Pancreas (tissue), 10 donors: ENCODE measurements at regions not wholly inside any gene's neighbourhood (a gene's known extent, or its start where the extent isn't known, plus 50 kb on each side); places are given as distances from the start of the nearest gene placed in this dataset.

Source experiments
- ATAC-seq, 4 donors: fragments of 200-7000 bp; cut with Tn5 transposase; one replicate each; pipeline versions ENCODE4 v1.8.0 to v1.9.1; 2020; ENCODE audit warnings: mild to moderate bottlenecking in 4 of 4, moderate library complexity in 4 of 4
- DNase-seq, 6 donors: peaks; one replicate each; pipeline ENCODE4 v3.0.0-alpha.2; 2020
- FAIRE-seq: peaks from 2 replicates; lab custom pipeline; 2012; peaks lifted over from hg19 to GRCh38; lab: Jason Lieb, UNC
- H3K27ac ChIP-seq, 4 donors: fragments of 200-600 bp; sonication (generic); 1 replicate in 3 of 4; 2 replicates in 1 of 4; pipeline versions ENCODE4 v1.5.0 to v1.8.0; 2020
- H3K27me3 ChIP-seq, 4 donors: fragments of 200-600 bp; one replicate each; pipeline ENCODE4 v1.8.0; 2021
- H3K36me3 ChIP-seq, 3 donors: fragments of 200-600 bp; sonication (generic) in 1 of 3; one replicate each; pipeline versions ENCODE4 v1.5.0 to v1.8.0; 2020 to 2021
- H3K4me1 ChIP-seq, 3 donors: fragments of 200-600 bp; one replicate each; pipeline ENCODE4 v1.8.0; 2021
- H3K4me3 ChIP-seq, 4 donors: fragments of 200-600 bp; sonication (generic) in 2 of 4; one replicate each; pipeline versions ENCODE4 v1.5.0 to v1.8.0; 2020 to 2021
- H3K9me3 ChIP-seq, 4 donors: fragments of 200-600 bp; one replicate each; pipeline ENCODE4 v1.8.0; 2021
- CTCF ChIP-seq, 4 donors: fragments of 200-600 bp; sonication (generic) in 3 of 4; IDR thresholded peaks; one replicate each; pipeline versions ENCODE4 v1.5.0 to v1.8.0; 2021; ENCODE audit warnings: antibody characterized with exemption in 4 of 4
- WGBS, 2 donors: extraction: QIAGEN DNeasy Blood & Tissue Kit; methylation state at CpG; one replicate each; pipeline ENCODE4 v1.1.7; 2013; 5-methylcytosine and 5-hydroxymethylcytosine counted together
- intact Hi-C, 3 donors: fragments of 100-400 bp; cut with DNase I; formaldehyde crosslinking; loops; one replicate each; pipeline versions ENCODE4 v1.11.1 to v1.14.2; 2022
- donor health status: healthy with polysubstance abuse.
- donor health status: DM: no; HTN: no; CAD: no; lungs with moderate emphysema.
- donor health status: DM: no; HTN: no; CAD: no.
- donor health status: control.
- donor health status: control.
- donor health status: Bipolar disorder and iron deficiency.
- donor health status: DM: yes; HTN: yes; CAD: no.
- donor health status: DM: no; HTN: no; CAD: no.
- donor health status: DM: no; HTN: no; CAD: no.
- donor health status: DM: yes; HTN: yes; CAD: no.

DNA sequence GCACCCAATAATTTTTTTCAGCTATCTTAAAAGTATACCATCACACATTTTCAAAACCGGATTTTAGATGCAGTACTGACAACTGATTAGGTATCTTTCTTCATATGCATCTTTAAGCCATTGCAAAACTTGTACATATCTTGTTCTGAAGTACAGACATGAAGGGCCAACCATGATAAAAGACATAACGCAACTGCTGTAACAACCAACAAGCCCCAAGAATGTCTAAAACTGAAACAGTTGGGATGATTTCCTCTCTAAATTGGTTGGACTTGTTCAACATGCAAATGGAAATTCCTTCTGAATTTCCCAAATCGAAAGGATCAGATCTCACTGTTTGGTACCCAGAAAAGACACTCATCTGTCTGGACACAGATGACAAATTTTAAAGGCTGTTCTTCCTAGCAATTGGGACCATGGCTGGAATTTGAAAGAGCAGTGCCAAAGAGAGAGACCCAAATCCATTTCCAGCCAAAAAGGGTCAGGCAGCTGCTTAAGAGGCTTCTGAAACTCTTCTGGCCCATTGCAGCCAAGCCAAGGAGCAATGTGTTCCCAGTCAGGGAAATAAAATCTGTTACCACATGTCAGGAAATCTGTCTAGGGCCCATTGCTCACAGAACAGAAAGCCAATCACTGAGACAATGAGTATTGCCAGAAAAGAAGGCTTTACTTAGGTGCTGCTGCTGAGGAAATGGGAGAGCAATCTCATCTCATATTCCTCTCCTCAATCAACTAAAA lies 1122.4 kb upstream of the USP15 start:
- ATAC-seq = no peak
- intact Hi-C loops = no loop called here
- Histone ChIP-seq H3K36me3 (no peaks in the 10 kb centered on the region), H3K27ac (no peak overlapping the region), H3K27me3 (no peaks in the 10 kb centered on the region), H3K9me3 (no peaks in the 10 kb centered on the region), H3K4me3 (no peak overlapping the region), H3K4me1 (no peaks in the 10 kb centered on the region)
- FAIRE-seq = no peak
- no peak for DNase-seq
- no peak for TF ChIP-seq CTCF (IDR thresholded peaks at IDR 0.05)
- 56 to 75% methylated on average over 3 of the region's 3 CpGs for WGBS, 2 donors

DNA sequence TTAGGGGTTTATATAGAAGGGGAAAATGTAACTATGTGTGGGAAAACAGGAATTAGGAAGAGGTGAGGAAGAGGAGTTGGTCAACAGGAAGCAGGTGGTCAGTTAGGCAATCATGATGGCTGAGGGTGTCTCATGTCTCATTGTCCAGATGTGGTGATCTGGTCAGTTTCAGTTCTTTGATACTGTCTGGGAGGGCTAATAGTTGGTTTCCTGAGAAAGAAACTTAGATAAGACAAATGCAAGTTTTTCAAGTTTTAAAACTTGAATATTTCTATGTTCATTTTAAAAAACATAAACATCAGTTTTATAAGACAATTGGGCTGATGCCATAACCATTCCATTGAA lies 1121.8 kb upstream of the USP15 start:
- H3K4me1 ChIP-seq = no peaks in the 10 kb centered on the region
- H3K9me3 ChIP-seq = no peaks in the 10 kb centered on the region
- no peak for FAIRE-seq
- no peak for DNase-seq
- ATAC-seq = no peak
- no peak for TF ChIP-seq CTCF (IDR thresholded peaks at IDR 0.05)
- H3K27ac ChIP-seq = no peak overlapping the region
- H3K36me3 ChIP-seq = no peaks in the 10 kb centered on the region
- intact Hi-C loops = no loop called here
- H3K27me3 ChIP-seq = no peaks in the 10 kb centered on the region
- no peak overlapping the region for H3K4me3 ChIP-seq

- FAIRE-seq (no peak), ATAC-seq (no peak), DNase-seq (no peak)
- H3K4me1 ChIP-seq = no peaks in the 10 kb centered on the region
- WGBS, 2 donors = 30 to 35% methylated on average over 2 of the region's 2 CpGs
- H3K27ac ChIP-seq = no peak overlapping the region
- no peaks in the 10 kb centered on the region for H3K36me3 ChIP-seq
- no peaks in the 10 kb centered on the region for H3K27me3 ChIP-seq
- TF ChIP-seq CTCF (IDR thresholded peaks at IDR 0.05) = no peak
- H3K4me3 ChIP-seq = no peak overlapping the region
- intact Hi-C loops = no loop called here
- H3K9me3 ChIP-seq = no peaks in the 10 kb centered on the region
Measured at GRCh38 chr12:61161961-61162360, 1098.2 kb upstream of the USP15 start.

GRCh38 chr12:61188801-61189595 lies 1071.2 kb upstream of the USP15 start:
- ATAC-seq (no peak), DNase-seq (peak in 1 of 6 donors; percentile 20), FAIRE-seq (no peak)
- TF ChIP-seq CTCF (IDR thresholded peaks at IDR 0.05) = no peak
- no peak overlapping the region for H3K4me3 ChIP-seq
- no peaks in the 10 kb centered on the region for H3K36me3 ChIP-seq
- WGBS, 2 donors = 80 to 86% methylated on average over 18 of the region's 18 CpGs
- no peaks in the 10 kb centered on the region for H3K4me1 ChIP-seq
- H3K27me3 ChIP-seq = no peaks in the 10 kb centered on the region
- H3K9me3 ChIP-seq = no peaks in the 10 kb centered on the region
- no peak overlapping the region for H3K27ac ChIP-seq
- intact Hi-C loops = no loop called here

GRCh38 chr12:61213646-61214045 lies 1046.6 kb upstream of the USP15 start:
- no peaks in the 10 kb centered on the region for H3K27me3 ChIP-seq
- TF ChIP-seq CTCF (IDR thresholded peaks at IDR 0.05) = no peak
- WGBS, 2 donors = 31 to 54% methylated on average over 3 of the region's 3 CpGs
- ATAC-seq (no peak), DNase-seq (no peak), FAIRE-seq (no peak)
- no peaks in the 10 kb centered on the region for H3K9me3 ChIP-seq
- no peaks in the 10 kb centered on the region for H3K36me3 ChIP-seq
- H3K27ac ChIP-seq = no peak overlapping the region
- no peak overlapping the region for H3K4me3 ChIP-seq
- no peaks in the 10 kb centered on the region for H3K4me1 ChIP-seq
- intact Hi-C loops = no loop called here
